Brain microvascular endothelial cell (primary cell): ENCODE measurements at regions not wholly inside any gene's neighbourhood (a gene's known extent, or its start where the extent isn't known, plus 50 kb on each side); places are given as distances from the start of the nearest gene placed in this dataset.

ENCODE experiments used
- DNase-seq: peaks from one replicate; pipeline ENCODE4 v3.0.0-alpha.2; 2020
- H3K27ac ChIP-seq: fragments of 250-450 bp; sonication (Bioruptor Pico); 2 replicates; pipeline ENCODE4 v1.5.1; 2020; ENCODE audit warnings: mild to moderate bottlenecking, moderate library complexity
- H3K27me3 ChIP-seq: fragments of 250-450 bp; sonication (Bioruptor Pico); replicated peaks from 2 replicates; pipeline ENCODE4 v1.5.1; 2020; ENCODE audit warnings: mild to moderate bottlenecking
- H3K36me3 ChIP-seq: fragments of 250-450 bp; sonication (Bioruptor Pico); replicated peaks from 2 replicates; pipeline ENCODE4 v1.5.1; 2020; ENCODE audit warnings: mild to moderate bottlenecking
- H3K4me3 ChIP-seq: 2 replicates; pipeline ENCODE4 v1.5.1; 2011; ENCODE audit warnings: low read depth, mild to moderate bottlenecking, control low read depth, low read length, moderate library complexity
- in situ Hi-C: cut with HindIII; loops from 2 replicates; pipeline ENCODE4 v1.10.0; 2017; ENCODE audit warnings: low sequenced_read_pairs, low pct_ligation_motif_present
- TF ChIP-seq, protein P1 (sequence below): IDR thresholded peaks from 2 replicates; pipeline ENCODE4 v1.5.1; 2011; ENCODE audit warnings: low read depth, mild to moderate bottlenecking, moderate library complexity, low read length, control low read depth, inconsistent platforms; ENCODE audit errors: missing control alignments

DNA sequence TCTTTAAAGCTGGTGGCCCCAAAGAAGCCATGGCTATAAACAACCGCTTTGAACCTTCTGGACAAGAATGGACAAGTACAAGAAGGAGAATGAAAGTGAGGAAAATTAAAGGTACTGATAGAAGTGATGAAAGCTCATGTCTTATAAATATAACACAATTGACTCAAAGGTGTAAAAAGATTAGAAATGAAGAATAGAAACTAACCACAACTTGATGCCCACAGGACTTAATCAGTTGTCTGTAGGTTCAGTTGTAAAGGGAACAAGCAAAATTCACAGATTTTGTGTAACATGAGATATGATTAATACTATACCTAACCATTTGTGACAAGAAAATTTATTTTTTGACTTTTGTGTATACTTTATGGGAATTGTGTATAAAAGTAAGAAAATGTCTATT lies 135.7 kb downstream of the NUP35 start:
- H3K4me3 ChIP-seq: no peak overlapping the region

DNA sequence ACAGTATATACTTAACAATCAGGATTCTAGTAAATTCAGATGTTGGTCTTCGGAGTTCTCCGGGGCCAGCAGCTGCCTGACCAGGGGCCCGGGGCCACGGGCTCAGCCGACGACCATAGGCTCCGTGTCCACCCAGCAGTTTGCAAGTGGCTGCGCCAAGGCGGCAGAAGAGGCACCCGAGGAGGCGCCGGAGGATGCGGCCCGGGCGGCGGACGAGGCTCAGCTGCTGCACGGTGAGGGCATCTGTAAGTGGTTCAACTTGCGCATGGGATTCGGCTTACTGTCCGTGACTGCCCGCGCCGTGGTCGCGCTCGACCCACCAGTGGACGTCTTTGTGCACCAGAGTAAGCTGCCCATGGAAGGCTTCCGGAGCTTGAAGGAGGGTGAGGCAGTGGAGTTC lies 136.3 kb downstream of the NUP35 start:
- in situ Hi-C loops: no loop called here
- Histone ChIP-seq H3K36me3 (no peaks in the 10 kb centered on the region), H3K27me3 (no peaks in the 10 kb centered on the region), H3K4me3 (no peak overlapping the region), H3K27ac (no peak overlapping the region)
- DNase-seq: no peak
- TF ChIP-seq, protein P1, sequence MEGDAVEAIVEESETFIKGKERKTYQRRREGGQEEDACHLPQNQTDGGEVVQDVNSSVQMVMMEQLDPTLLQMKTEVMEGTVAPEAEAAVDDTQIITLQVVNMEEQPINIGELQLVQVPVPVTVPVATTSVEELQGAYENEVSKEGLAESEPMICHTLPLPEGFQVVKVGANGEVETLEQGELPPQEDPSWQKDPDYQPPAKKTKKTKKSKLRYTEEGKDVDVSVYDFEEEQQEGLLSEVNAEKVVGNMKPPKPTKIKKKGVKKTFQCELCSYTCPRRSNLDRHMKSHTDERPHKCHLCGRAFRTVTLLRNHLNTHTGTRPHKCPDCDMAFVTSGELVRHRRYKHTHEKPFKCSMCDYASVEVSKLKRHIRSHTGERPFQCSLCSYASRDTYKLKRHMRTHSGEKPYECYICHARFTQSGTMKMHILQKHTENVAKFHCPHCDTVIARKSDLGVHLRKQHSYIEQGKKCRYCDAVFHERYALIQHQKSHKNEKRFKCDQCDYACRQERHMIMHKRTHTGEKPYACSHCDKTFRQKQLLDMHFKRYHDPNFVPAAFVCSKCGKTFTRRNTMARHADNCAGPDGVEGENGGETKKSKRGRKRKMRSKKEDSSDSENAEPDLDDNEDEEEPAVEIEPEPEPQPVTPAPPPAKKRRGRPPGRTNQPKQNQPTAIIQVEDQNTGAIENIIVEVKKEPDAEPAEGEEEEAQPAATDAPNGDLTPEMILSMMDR: no peak

More for the DNA sequence above, 135.7 kb downstream of the NUP35 start:
- Histone ChIP-seq H3K27me3 (no peaks in the 10 kb centered on the region), H3K36me3 (no peaks in the 10 kb centered on the region), H3K27ac (no peak overlapping the region)
- DNase-seq: no peak
- TF ChIP-seq, protein P1: no peak
- in situ Hi-C loops: no loop called here

DNA sequence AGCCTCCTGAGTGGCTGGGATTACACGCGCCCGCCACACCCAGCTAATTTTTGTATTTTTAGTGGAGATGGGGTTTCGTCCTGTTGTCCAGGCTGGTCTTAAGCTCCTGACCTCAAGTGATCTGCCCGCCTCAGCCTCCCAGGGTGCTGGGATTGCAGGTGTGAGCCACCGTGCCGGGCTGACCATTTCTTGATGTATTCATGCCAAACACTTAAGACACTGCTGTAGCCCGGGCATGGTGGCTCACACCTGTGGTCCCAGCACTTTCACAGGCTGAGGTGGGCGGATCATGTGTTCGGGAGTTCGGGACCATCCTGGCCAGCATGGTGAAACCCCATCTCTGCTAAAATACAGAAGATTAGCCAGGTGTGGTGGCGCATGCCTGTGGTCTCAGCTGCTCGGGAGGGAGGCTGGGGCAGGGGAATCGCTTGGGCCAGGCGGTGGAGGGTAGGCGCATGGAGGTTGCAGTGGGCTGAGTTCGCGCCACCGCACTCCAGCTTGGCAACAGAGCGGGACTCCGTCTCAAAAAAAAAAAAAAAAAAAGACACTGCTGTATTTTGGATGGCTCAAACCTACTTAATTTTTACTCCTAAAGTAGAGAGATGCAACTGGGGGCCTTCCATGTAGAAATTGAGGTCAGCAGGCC lies 140.8 kb downstream of the NUP35 start:
- no peak for DNase-seq
- Histone ChIP-seq H3K36me3 (no peaks in the 10 kb centered on the region), H3K27me3 (no peaks in the 10 kb centered on the region), H3K27ac (no peak overlapping the region), H3K4me3 (no peak overlapping the region)
- TF ChIP-seq, protein P1: no peak
- in situ Hi-C loops: no loop called here

DNA sequence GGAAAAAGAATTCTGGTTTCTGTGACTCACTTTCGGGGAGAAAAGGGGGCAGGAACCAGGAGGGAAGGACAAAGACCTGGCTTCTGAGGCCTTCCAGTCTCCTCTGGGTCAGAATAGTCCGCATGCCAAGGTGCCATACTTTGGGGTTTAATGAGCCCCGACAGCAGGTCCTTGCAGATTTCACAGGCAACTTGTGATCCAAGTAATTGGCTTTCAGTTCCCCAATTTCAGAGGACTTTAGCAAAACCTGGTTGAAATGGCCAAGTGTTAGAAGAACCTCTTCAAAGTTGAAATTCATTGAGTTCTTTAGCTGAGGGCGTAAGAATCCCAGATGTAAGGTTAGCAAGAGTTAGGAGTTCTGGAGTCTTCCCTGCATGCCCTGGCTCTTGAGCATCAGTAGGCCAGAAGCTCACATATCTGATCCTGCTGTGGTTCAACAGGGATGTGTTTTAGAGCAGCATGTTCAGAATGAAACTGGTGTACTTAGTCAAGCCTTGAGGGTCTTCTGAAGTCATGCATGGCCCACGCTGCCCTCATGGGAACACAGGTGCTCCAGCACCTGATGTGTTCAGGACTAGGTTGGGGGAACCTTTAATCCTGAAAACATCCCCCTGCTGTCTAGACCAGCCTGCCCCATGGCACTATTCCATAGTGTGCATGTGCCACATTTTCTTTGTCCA lies 143.0 kb downstream of the NUP35 start:
- Histone ChIP-seq H3K27ac (no peak overlapping the region), H3K27me3 (no peaks in the 10 kb centered on the region), H3K4me3 (no peak overlapping the region), H3K36me3 (no peaks in the 10 kb centered on the region)
- in situ Hi-C loops: no loop called here
- TF ChIP-seq, protein P1: no peak
- DNase-seq: no peak

DNA sequence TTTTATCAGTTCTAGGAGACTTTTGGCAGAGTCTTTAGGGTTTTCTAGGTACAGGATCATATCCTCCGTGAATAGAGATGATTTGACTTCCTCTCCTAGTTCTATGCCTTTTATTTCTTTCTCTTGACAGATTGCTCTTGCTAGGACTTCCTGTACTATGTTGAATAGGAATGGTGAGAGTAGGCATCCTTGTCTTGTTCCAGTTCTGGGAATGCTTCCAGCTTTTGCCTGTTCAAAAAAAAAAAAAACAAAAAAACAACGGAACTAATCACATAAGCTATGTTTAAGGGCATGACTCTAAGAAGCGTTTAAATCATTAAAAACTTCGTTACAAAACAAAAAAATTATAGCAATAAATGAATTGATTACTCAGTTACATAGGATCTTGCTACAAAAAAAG lies 145.7 kb downstream of the NUP35 start:
- in situ Hi-C loops: no loop called here
- Histone ChIP-seq H3K27me3 (no peaks in the 10 kb centered on the region), H3K4me3 (no peak overlapping the region), H3K27ac (no peak overlapping the region), H3K36me3 (no peaks in the 10 kb centered on the region)
- TF ChIP-seq, protein P1: no peak
- DNase-seq: no peak
